H9 (cell line): ENCODE measurements at regions not wholly inside any gene's neighbourhood (a gene's known extent, or its start where the extent isn't known, plus 50 kb on each side); places are given as distances from the start of the nearest gene placed in this dataset.

Experiments used
- DNase-seq: peaks from one replicate; pipeline ENCODE4 v3.0.0-alpha.2; 2017
- H2AFZ ChIP-seq: one replicate; pipeline ENCODE4 v1.6.1; 2013; ENCODE audit warnings: mild to moderate bottlenecking, low read length, control low read depth, moderate library complexity
- H2AK5ac ChIP-seq: 2 replicates; pipeline ENCODE4 v1.6.1; 2013; ENCODE audit warnings: low read length, control low read depth, mixed read lengths; ENCODE audit not compliant: insufficient read length
- H2BK120ac ChIP-seq: one replicate; pipeline ENCODE4 v1.6.1; 2013; ENCODE audit warnings: low read depth, mild to moderate bottlenecking, low read length, control low read depth, inconsistent platforms; ENCODE audit not compliant: poor library complexity, severe bottlenecking
- H2BK12ac ChIP-seq: 2 replicates; pipeline ENCODE4 v1.6.1; 2013; ENCODE audit warnings: low read length, control low read depth, mixed read lengths, low read depth; ENCODE audit not compliant: insufficient read length
- H2BK15ac ChIP-seq: 2 replicates; pipeline ENCODE4 v1.6.1; 2013; ENCODE audit warnings: low read depth, low read length, control low read depth
- H2BK20ac ChIP-seq: one replicate; pipeline ENCODE4 v1.6.1; 2013; ENCODE audit warnings: low read depth, mild to moderate bottlenecking, low read length, control low read depth, inconsistent platforms; ENCODE audit not compliant: poor library complexity, severe bottlenecking
- H2BK5ac ChIP-seq: 2 replicates; pipeline ENCODE4 v1.6.1; 2013; ENCODE audit warnings: low read length, control low read depth, mixed read lengths; ENCODE audit not compliant: insufficient read length
- H3K14ac ChIP-seq: 2 replicates; pipeline ENCODE4 v1.6.1; 2013; ENCODE audit warnings: low read length, control low read depth; ENCODE audit not compliant: insufficient read depth
- H3K18ac ChIP-seq: 2 replicates; pipeline ENCODE4 v1.6.1; 2013; ENCODE audit warnings: low read depth, mild to moderate bottlenecking, mixed read lengths, low read length, control low read depth; ENCODE audit not compliant: insufficient read length
- H3K23ac ChIP-seq: 2 replicates; pipeline ENCODE4 v1.6.1; 2013; ENCODE audit warnings: low read length, control low read depth, mixed read lengths, low read depth; ENCODE audit not compliant: insufficient read length
- H3K23me2 ChIP-seq: 2 replicates; pipeline ENCODE4 v1.6.1; 2013; ENCODE audit warnings: low read depth, mild to moderate bottlenecking, mixed read lengths, low read length, control low read depth; ENCODE audit not compliant: insufficient read length, poor library complexity, severe bottlenecking
- H3K27ac ChIP-seq: 2 replicates; pipeline ENCODE4 v1.5.1; 2013; ENCODE audit warnings: low read length, control low read depth, mixed read lengths, low read depth; ENCODE audit not compliant: insufficient read length
- H3K27me3 ChIP-seq: 2 replicates; pipeline ENCODE4 v1.6.1; 2013; ENCODE audit warnings: low read length, control low read depth, inconsistent platforms; ENCODE audit not compliant: insufficient read depth
- H3K4ac ChIP-seq: 2 replicates; pipeline ENCODE4 v1.6.1; 2013; ENCODE audit warnings: low read depth, mild to moderate bottlenecking, control low read depth, inconsistent platforms, low read length, moderate library complexity
- H3K4me1 ChIP-seq: 2 replicates; pipeline ENCODE4 v1.6.1; 2013; ENCODE audit warnings: low read length, control low read depth, inconsistent platforms; ENCODE audit not compliant: insufficient read depth
- H3K4me2 ChIP-seq: 2 replicates; pipeline ENCODE4 v1.6.1; 2013; ENCODE audit warnings: low read length, control low read depth, mixed read lengths; ENCODE audit not compliant: insufficient read length, insufficient read depth
- H3K56ac ChIP-seq: 2 replicates; pipeline ENCODE4 v1.6.1; 2013; ENCODE audit warnings: low read depth, mild to moderate bottlenecking, mixed read lengths, low read length, control low read depth; ENCODE audit not compliant: insufficient read length
- H3K79me1 ChIP-seq: 2 replicates; pipeline ENCODE4 v1.6.1; 2013; ENCODE audit warnings: low read depth, mild to moderate bottlenecking, moderate library complexity, low read length, control low read depth, inconsistent platforms; ENCODE audit not compliant: insufficient read depth, poor library complexity, severe bottlenecking
- H3K79me2 ChIP-seq: 2 replicates; pipeline ENCODE4 v1.6.1; 2013; ENCODE audit warnings: low read length, control low read depth, inconsistent platforms; ENCODE audit not compliant: insufficient read depth
- H3K9ac ChIP-seq: 2 replicates; pipeline ENCODE4 v1.6.1; 2013; ENCODE audit warnings: low read length, control low read depth, mixed read lengths; ENCODE audit not compliant: insufficient read length; ENCODE audit errors: extremely low read depth
- H3K9me3 ChIP-seq: one replicate; pipeline ENCODE4 v1.6.1; 2013; ENCODE audit warnings: low read depth, low read length, inconsistent platforms; ENCODE audit not compliant: control insufficient read depth
- H3T11ph ChIP-seq: one replicate; pipeline ENCODE4 v1.6.1; 2013; ENCODE audit warnings: mild to moderate bottlenecking, low read length, control low read depth, inconsistent platforms
- H4K20me1 ChIP-seq: one replicate; pipeline ENCODE4 v1.6.1; 2013; ENCODE audit not compliant: control insufficient read depth, insufficient read length, insufficient read depth
- H4K5ac ChIP-seq: 2 replicates; pipeline ENCODE4 v1.6.1; 2013; ENCODE audit warnings: low read depth, mild to moderate bottlenecking, mixed read lengths, low read length, control low read depth; ENCODE audit not compliant: insufficient read length
- H4K8ac ChIP-seq: replicated peaks from 2 replicates; pipeline ENCODE4 v1.6.1; 2013; ENCODE audit warnings: low read length, control low read depth, mixed read lengths, low read depth; ENCODE audit not compliant: insufficient read length
- H4K91ac ChIP-seq: 2 replicates; pipeline ENCODE4 v1.6.1; 2013; ENCODE audit warnings: low read depth, mild to moderate bottlenecking, moderate library complexity, mixed read lengths, low read length, control low read depth; ENCODE audit not compliant: insufficient read length
- H3K27ac Mint-ChIP-seq, 3 experiments: 2 replicates in 2 of 3; 3 replicates in 1 of 3; pipeline ENCODE4 v1.8.0; 2020 to 2021; ENCODE audit warnings: mixed read lengths in 3 of 3, mild to moderate bottlenecking in 1 of 3, moderate library complexity in 1 of 3
- H3K27me3 Mint-ChIP-seq: 2 replicates; pipeline ENCODE4 v1.8.0; 2021; ENCODE audit warnings: low read depth, mild to moderate bottlenecking, moderate library complexity, mixed read lengths
- H3K36me3 Mint-ChIP-seq, 3 experiments: 2 replicates in 2 of 3; 3 replicates in 1 of 3; pipeline ENCODE4 v1.8.0; 2020 to 2021; ENCODE audit warnings: low read depth in 3 of 3, mixed read lengths in 3 of 3; ENCODE audit not compliant: insufficient read depth in 1 of 3
- H3K4me1 Mint-ChIP-seq, 2 experiments: 2 replicates each; pipeline ENCODE4 v1.8.0; 2020; ENCODE audit warnings: mixed read lengths in 2 of 2
- H3K4me3 Mint-ChIP-seq, 2 experiments: 2 replicates in 1 of 2; 3 replicates in 1 of 2; pipeline ENCODE4 v1.8.0; 2020 to 2021; ENCODE audit warnings: mild to moderate bottlenecking in 2 of 2, mixed read lengths in 2 of 2, moderate library complexity in 1 of 2
- H3K9me3 Mint-ChIP-seq, 2 experiments: 2 replicates in 1 of 2; 3 replicates in 1 of 2; pipeline ENCODE4 v1.8.0; 2020; ENCODE audit warnings: mild to moderate bottlenecking in 2 of 2, mixed read lengths in 2 of 2, moderate library complexity in 1 of 2
- WGBS: extraction: QIAGEN DNeasy Blood & Tissue Kit; methylation state at CpG from one replicate; pipeline ENCODE4 v1.1.7; 2013; ENCODE audit warnings: missing lambda C conversion rate, low lambda C conversion rate, mixed read lengths; ENCODE audit not compliant: insufficient read length; ENCODE audit errors: extremely low coverage; 5-methylcytosine and 5-hydroxymethylcytosine counted together
- TF ChIP-seq, protein P1 (sequence below): fragments of 200-600 bp; sonication (generic); conservative IDR thresholded peaks from 3 replicates; pipeline ENCODE4 v1.8.0; 2021; ENCODE audit warnings: antibody characterized with exemption, mild to moderate bottlenecking

DNA sequence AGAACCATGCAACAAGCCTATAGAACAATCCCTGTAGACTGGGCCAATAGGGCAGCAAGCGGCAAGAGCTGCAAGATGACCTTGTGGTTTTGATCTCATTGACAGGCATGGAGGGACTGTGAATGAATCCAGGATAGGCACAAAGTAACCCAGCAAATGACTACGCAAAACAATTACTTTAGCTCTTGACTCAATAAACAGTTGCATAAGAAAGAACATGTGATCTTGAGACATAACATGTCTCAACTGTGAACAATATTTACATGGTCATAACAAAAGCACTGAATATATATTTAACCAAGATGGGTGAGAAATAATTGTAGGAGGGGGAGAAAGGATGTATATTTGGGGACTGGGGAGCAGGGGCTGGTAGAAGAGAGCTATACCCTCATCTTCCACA is 313.7 kb upstream of the CDH5 start:
- no CpG with 5 or more reads among the region's 2 CpGs for WGBS
- Histone ChIP-seq H3K79me1 (no peaks in the 10 kb centered on the region), H4K20me1 (no peaks in the 10 kb centered on the region), H4K91ac (no peak overlapping the region), H2BK120ac (peak overlapping the region; percentile 48), H3K9ac (no peak overlapping the region), H2BK15ac (no peak overlapping the region), H4K8ac (no peak overlapping the region), H2BK20ac (no peak overlapping the region), H2BK5ac (no peak overlapping the region), H3K79me2 (no peaks in the 10 kb centered on the region), H4K5ac (no peak overlapping the region), H2AK5ac (no peak overlapping the region), H3K4me2 (no peak overlapping the region), H3K23ac (no peak overlapping the region), H3K4ac (no peak overlapping the region), H3K56ac (no peak overlapping the region), H3K14ac (no peak overlapping the region), H3T11ph (no peak overlapping the region), H2AFZ (no peak overlapping the region), H3K9me3 (no peaks in the 10 kb centered on the region), H3K23me2 (no peaks in the 10 kb centered on the region), H2BK12ac (no peak overlapping the region), H3K27me3 (no peaks in the 10 kb centered on the region), H3K18ac (no peak overlapping the region), H3K27ac (no peak overlapping the region), H3K4me1 (peaks cover 6% of the 10 kb centered on the region; the same call in 1 of the 2 replicates)
- Mint-ChIP-seq H3K36me3 (no peaks in the 10 kb centered on the region), H3K27me3 (no peaks in the 10 kb centered on the region), H3K9me3 (no peaks in the 10 kb centered on the region; a peak in 1 of 5 replicates), H3K4me1 (0 out of 4 replicates have a peak, but pooled peaks cover 0 to 2% of the 10 kb centered on the region in 2 experiments), H3K4me3 (no peak overlapping the region), H3K27ac (no peak overlapping the region)
- TF ChIP-seq, protein P1, sequence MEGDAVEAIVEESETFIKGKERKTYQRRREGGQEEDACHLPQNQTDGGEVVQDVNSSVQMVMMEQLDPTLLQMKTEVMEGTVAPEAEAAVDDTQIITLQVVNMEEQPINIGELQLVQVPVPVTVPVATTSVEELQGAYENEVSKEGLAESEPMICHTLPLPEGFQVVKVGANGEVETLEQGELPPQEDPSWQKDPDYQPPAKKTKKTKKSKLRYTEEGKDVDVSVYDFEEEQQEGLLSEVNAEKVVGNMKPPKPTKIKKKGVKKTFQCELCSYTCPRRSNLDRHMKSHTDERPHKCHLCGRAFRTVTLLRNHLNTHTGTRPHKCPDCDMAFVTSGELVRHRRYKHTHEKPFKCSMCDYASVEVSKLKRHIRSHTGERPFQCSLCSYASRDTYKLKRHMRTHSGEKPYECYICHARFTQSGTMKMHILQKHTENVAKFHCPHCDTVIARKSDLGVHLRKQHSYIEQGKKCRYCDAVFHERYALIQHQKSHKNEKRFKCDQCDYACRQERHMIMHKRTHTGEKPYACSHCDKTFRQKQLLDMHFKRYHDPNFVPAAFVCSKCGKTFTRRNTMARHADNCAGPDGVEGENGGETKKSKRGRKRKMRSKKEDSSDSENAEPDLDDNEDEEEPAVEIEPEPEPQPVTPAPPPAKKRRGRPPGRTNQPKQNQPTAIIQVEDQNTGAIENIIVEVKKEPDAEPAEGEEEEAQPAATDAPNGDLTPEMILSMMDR, result no peak
- no peak for DNase-seq
